Right atrium auricular region (tissue), 2 donors: ENCODE measurements at regions not wholly inside any gene's neighbourhood (a gene's known extent, or its start where the extent isn't known, plus 50 kb on each side); places are given as distances from the start of the nearest gene placed in this dataset.

Source experiments
- DNase-seq: peaks from one replicate; pipeline ENCODE4 v3.0.0-alpha.2; 2019; ENCODE audit warnings: low spot score
- H3K27ac ChIP-seq, 2 donors: fragments of 200-600 bp; sonication (generic); 1 replicate in 1 of 2; 2 replicates in 1 of 2; pipeline ENCODE4 v1.5.1; 2016 to 2019
- H3K27me3 ChIP-seq, 2 donors: fragments of 200-600 bp; sonication (generic); one replicate each; pipeline versions ENCODE4 v1.5.1 to v1.6.0; 2017 to 2019
- H3K36me3 ChIP-seq: fragments of 200-600 bp; sonication (generic); one replicate; pipeline ENCODE4 v1.5.1; 2016
- H3K4me1 ChIP-seq, 2 donors: fragments of 200-600 bp; sonication (generic); one replicate each; pipeline versions ENCODE4 v1.5.1 to v1.6.0; 2017 to 2019
- H3K4me3 ChIP-seq, 2 donors: fragments of 200-600 bp; sonication (generic); 1 replicate in 1 of 2; 2 replicates in 1 of 2; pipeline ENCODE4 v1.5.1; 2017 to 2019; ENCODE audit warnings: mild to moderate bottlenecking in 1 of 2, moderate library complexity in 1 of 2
- H3K9me3 ChIP-seq, 2 donors: fragments of 200-600 bp; sonication (generic); one replicate each; pipeline ENCODE4 v1.5.1; 2019
- CTCF ChIP-seq, 2 donors: fragments of 200-600 bp; sonication (generic); IDR thresholded peaks; one replicate each; pipeline ENCODE4 v1.5.1; 2019; ENCODE audit warnings: antibody characterized with exemption in 2 of 2

- no peak for TF ChIP-seq CTCF (IDR thresholded peaks at IDR 0.05)
- DNase-seq = no peak
- Histone ChIP-seq H3K27ac (no peak overlapping the region), H3K4me3 (no peak overlapping the region), H3K4me1 (no peaks in the 10 kb centered on the region), H3K9me3 (no peaks in the 10 kb centered on the region), H3K36me3 (no peaks in the 10 kb centered on the region), H3K27me3 (no peaks in the 10 kb centered on the region)
These were observed 115.3 kb downstream of the ADSS2 start for GRCh38 chr1:244336232-244336899.

GRCh38 chr1:244337839-244338238, 113.9 kb downstream of the ADSS2 start:
- no peak for DNase-seq
- no peak overlapping the region for H3K4me3 ChIP-seq
- H3K27me3 ChIP-seq = no peaks in the 10 kb centered on the region
- no peaks in the 10 kb centered on the region for H3K36me3 ChIP-seq
- H3K27ac ChIP-seq = no peak overlapping the region
- H3K4me1 ChIP-seq = no peaks in the 10 kb centered on the region
- no peaks in the 10 kb centered on the region for H3K9me3 ChIP-seq
- no peak for TF ChIP-seq CTCF (IDR thresholded peaks at IDR 0.05)

GRCh38 chr1:244339073-244339692, 112.5 kb downstream of the ADSS2 start:
- no peaks in the 10 kb centered on the region for H3K9me3 ChIP-seq
- H3K4me3 ChIP-seq = no peak overlapping the region
- no peaks in the 10 kb centered on the region for H3K27me3 ChIP-seq
- no peaks in the 10 kb centered on the region for H3K4me1 ChIP-seq
- no peak overlapping the region for H3K27ac ChIP-seq
- H3K36me3 ChIP-seq = no peaks in the 10 kb centered on the region
- DNase-seq = no peak
- TF ChIP-seq CTCF (IDR thresholded peaks at IDR 0.05) = no peak

GRCh38 chr1:244339776-244340175, 111.9 kb downstream of the ADSS2 start:
- Histone ChIP-seq H3K27me3 (no peaks in the 10 kb centered on the region), H3K27ac (no peak overlapping the region), H3K36me3 (no peaks in the 10 kb centered on the region), H3K9me3 (no peaks in the 10 kb centered on the region), H3K4me3 (no peak overlapping the region), H3K4me1 (no peaks in the 10 kb centered on the region)
- DNase-seq = no peak
- TF ChIP-seq CTCF (IDR thresholded peaks at IDR 0.05) = no peak

GRCh38 chr1:244340396-244340795, 111.3 kb downstream of the ADSS2 start:
- H3K9me3 ChIP-seq = no peaks in the 10 kb centered on the region
- DNase-seq = no peak
- no peaks in the 10 kb centered on the region for H3K36me3 ChIP-seq
- no peaks in the 10 kb centered on the region for H3K4me1 ChIP-seq
- no peak overlapping the region for H3K27ac ChIP-seq
- no peak for TF ChIP-seq CTCF (IDR thresholded peaks at IDR 0.05)
- no peaks in the 10 kb centered on the region for H3K27me3 ChIP-seq
- H3K4me3 ChIP-seq = no peak overlapping the region
